ENCODE measurements at regions not wholly inside any gene's neighbourhood (a gene's known extent, or its start where the extent isn't known, plus 50 kb on each side); places are given as distances from the start of the nearest gene placed in this dataset.

GRCh38 chr10:129187331-129187730 is 279.7 kb upstream of the MGMT start:
- H2AFZ ChIP-seq (ENCODE audit: low read length) = no peak overlapping the region
- no peak overlapping the region for H3K4me2 ChIP-seq (ENCODE audit: low read length)
- H3K9ac ChIP-seq (ENCODE audit: low read length) = no peak overlapping the region
- H3K79me2 ChIP-seq (ENCODE audit: insufficient read depth, low read length) = no peaks in the 10 kb centered on the region
- no peaks in the 10 kb centered on the region for H3F3A ChIP-seq (ENCODE audit: insufficient read depth, low read length)
- no peaks in the 10 kb centered on the region for H3K9me3 ChIP-seq (ENCODE audit: low read length)
- H3K9me2 ChIP-seq (ENCODE audit: low read depth, low read length) = no peaks in the 10 kb centered on the region
- H3K27ac ChIP-seq (ENCODE audit: low read depth, low read length, poor library complexity, severe bottlenecking) = no peak overlapping the region
- TF ChIP-seq EZH2 (IDR thresholded peaks at IDR 0.05; ENCODE audit: borderline replicate concordance, low read length) (no peak), CTCF (IDR thresholded peaks at IDR 0.05; ENCODE audit: low read length) (no peak)
- no peaks in the 10 kb centered on the region for H3K4me1 ChIP-seq (ENCODE audit: insufficient read depth, low read length, severe bottlenecking)
- no peaks in the 10 kb centered on the region for H3K36me3 ChIP-seq (ENCODE audit: insufficient read depth, low read length)
- H3K27me3 ChIP-seq (ENCODE audit: insufficient read depth, low read length) = no peaks in the 10 kb centered on the region
- no peak overlapping the region for H3K4me3 ChIP-seq (ENCODE audit: low read depth, low read length, poor library complexity, severe bottlenecking)
- no peaks in the 10 kb centered on the region for H4K20me1 ChIP-seq (ENCODE audit: insufficient read depth, low read length)

- Histone ChIP-seq H3K4me3 (ENCODE audit: low read depth, low read length, poor library complexity, severe bottlenecking) (no peak overlapping the region), H3K4me1 (ENCODE audit: insufficient read depth, low read length, severe bottlenecking) (no peaks in the 10 kb centered on the region), H3K79me2 (ENCODE audit: insufficient read depth, low read length) (no peaks in the 10 kb centered on the region), H3K27ac (ENCODE audit: low read depth, low read length, poor library complexity, severe bottlenecking) (no peak overlapping the region), H4K20me1 (ENCODE audit: insufficient read depth, low read length) (no peaks in the 10 kb centered on the region), H3F3A (ENCODE audit: insufficient read depth, low read length) (no peaks in the 10 kb centered on the region), H3K9ac (ENCODE audit: low read length) (no peak overlapping the region), H3K9me3 (ENCODE audit: low read length) (no peaks in the 10 kb centered on the region), H3K9me2 (ENCODE audit: low read depth, low read length) (no peaks in the 10 kb centered on the region), H2AFZ (ENCODE audit: low read length) (no peak overlapping the region), H3K36me3 (ENCODE audit: insufficient read depth, low read length) (no peaks in the 10 kb centered on the region), H3K27me3 (ENCODE audit: insufficient read depth, low read length) (no peaks in the 10 kb centered on the region), H3K4me2 (ENCODE audit: low read length) (no peak overlapping the region)
- TF ChIP-seq EZH2 (IDR thresholded peaks at IDR 0.05; ENCODE audit: borderline replicate concordance, low read length) = no peak
- TF ChIP-seq CTCF (IDR thresholded peaks at IDR 0.05; ENCODE audit: low read length) = no peak
These were observed 275.2 kb upstream of the MGMT start for GRCh38 chr10:129191797-129192196.

- no peak overlapping the region for H3K4me3 ChIP-seq (ENCODE audit: low read depth, low read length, poor library complexity, severe bottlenecking)
- TF ChIP-seq CTCF (IDR thresholded peaks at IDR 0.05; ENCODE audit: low read length) (no peak), EZH2 (IDR thresholded peaks at IDR 0.05; ENCODE audit: borderline replicate concordance, low read length) (no peak)
- no peak overlapping the region for H3K4me2 ChIP-seq (ENCODE audit: low read length)
- no peak overlapping the region for H2AFZ ChIP-seq (ENCODE audit: low read length)
- no peaks in the 10 kb centered on the region for H3K9me2 ChIP-seq (ENCODE audit: low read depth, low read length)
- H3K9me3 ChIP-seq (ENCODE audit: low read length) = no peaks in the 10 kb centered on the region
- no peak overlapping the region for H3K9ac ChIP-seq (ENCODE audit: low read length)
- H3K79me2 ChIP-seq (ENCODE audit: insufficient read depth, low read length) = no peaks in the 10 kb centered on the region
- H4K20me1 ChIP-seq (ENCODE audit: insufficient read depth, low read length) = no peaks in the 10 kb centered on the region
- no peaks in the 10 kb centered on the region for H3K4me1 ChIP-seq (ENCODE audit: insufficient read depth, low read length, severe bottlenecking)
- no peak overlapping the region for H3K27ac ChIP-seq (ENCODE audit: low read depth, low read length, poor library complexity, severe bottlenecking)
- no peaks in the 10 kb centered on the region for H3K27me3 ChIP-seq (ENCODE audit: insufficient read depth, low read length)
- no peaks in the 10 kb centered on the region for H3K36me3 ChIP-seq (ENCODE audit: insufficient read depth, low read length)
- no peaks in the 10 kb centered on the region for H3F3A ChIP-seq (ENCODE audit: insufficient read depth, low read length)
These were observed 274.5 kb upstream of the MGMT start for GRCh38 chr10:129192344-129193128.
